Activated CD4-positive, alpha-beta T cell treated with anti-CD3 and anti-CD28 coated beads, Interleukin-2, amount 50 U/mL, for 4 hours (primary cell): ENCODE measurements at regions not wholly inside any gene's neighbourhood (a gene's known extent, or its start where the extent isn't known, plus 50 kb on each side); places are given as distances from the start of the nearest gene placed in this dataset.

Experiments used
- DNase-seq, 2 experiments: peaks; one replicate each; pipeline ENCODE4 v3.0.0-alpha.2; 2020

DNA sequence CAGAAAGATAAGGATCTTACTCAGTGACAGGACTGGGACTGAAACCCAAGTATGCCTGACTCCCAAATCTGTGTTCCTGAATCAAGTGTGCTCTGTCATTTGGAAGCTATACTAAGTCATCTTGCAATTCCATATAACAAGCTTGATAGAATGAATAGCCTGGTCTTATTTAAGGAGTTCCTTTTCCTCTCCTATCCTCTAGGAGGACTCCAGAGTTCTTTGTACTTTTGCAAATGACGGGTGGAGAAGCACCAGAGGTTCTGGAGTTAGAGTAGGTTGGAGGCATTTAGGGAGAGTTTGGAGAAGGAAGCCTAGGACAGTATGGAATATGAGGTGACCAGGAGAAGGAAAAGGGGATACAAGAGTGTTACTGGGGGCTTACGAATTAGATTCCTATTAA is 92.9 kb upstream of the RCN1 start:
- no peak for DNase-seq

DNA sequence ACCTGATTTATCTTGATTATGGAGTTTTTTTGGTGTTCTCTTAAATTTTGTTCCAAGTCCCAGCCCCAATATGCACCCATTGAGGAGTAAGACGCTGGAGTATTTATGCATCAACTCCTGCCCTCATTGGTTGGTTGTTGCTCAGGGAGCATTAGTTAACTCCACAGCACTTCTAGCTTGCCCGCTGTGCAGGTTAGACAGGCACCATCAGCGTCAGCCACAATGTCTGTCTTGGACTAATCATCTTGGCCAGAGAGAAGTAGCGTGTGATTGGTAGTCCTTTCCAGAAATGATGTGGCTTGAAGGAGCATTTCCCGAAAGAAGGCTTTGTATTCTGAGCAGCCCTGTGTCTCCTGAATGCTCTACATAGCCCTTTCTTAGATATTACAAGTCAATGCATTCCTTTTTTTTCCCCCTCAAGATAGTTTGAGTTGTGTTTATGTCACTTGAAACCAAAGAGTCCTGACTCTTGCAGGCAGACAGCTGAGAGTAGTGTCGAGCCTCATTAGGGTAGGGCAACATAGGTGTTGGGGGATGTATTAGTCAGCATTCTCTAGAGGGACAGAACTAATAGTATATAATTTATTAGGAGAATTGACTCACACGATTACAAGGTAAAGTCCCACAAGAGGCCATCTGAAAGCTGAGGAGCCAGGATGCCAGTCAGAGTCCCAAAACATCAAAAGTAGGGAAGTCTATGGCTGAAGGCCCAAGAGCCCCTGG is 94.6 kb upstream of the RCN1 start:
- DNase-seq = no peak

DNA sequence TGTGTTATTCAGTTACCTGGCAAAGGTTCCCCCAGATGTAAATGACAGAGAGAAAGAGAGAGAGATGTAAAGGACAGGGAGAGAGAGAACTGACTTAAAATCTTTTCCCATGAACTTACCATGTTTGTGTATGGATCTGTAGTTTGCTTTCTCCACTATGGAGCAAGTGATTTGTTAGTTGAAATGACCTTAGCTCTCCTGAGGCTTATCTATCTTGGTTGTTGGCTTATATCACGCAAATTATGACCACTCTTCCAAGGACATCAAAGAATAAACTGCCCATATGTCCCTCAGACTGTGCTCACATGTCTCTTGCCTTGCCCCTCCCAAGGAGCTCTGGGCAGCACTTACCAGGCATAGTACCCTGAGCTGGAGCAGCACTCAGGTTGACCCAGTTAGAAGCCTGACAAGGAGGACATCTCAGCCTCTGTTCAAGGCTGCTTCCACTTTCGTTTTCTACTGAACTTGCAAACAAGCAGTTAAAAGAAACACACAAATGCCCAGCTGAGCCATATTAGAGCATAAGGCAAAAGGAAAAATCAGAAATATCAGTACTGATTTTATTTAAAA is 95.3 kb upstream of the RCN1 start:
- no peak for DNase-seq

DNA sequence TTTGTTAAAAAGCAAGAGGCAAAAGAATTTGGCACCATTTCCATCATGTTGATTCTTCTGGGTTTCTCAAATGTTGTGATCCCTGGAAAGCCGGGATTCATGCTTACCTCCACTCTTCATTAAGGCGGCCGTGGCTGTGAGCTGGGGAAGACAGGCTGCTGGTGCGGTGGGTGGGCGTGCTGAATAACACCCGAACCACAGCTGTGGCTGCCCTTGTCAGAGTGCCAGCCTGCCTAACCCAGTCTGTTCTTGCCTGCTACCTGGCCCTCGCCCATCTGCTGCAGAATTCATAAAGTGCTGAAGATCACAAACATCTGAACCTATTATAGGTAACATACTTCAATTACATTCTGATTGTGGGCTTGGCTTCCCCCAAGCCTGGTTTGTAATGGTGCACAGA is 95.8 kb upstream of the RCN1 start:
- no peak for DNase-seq

DNA sequence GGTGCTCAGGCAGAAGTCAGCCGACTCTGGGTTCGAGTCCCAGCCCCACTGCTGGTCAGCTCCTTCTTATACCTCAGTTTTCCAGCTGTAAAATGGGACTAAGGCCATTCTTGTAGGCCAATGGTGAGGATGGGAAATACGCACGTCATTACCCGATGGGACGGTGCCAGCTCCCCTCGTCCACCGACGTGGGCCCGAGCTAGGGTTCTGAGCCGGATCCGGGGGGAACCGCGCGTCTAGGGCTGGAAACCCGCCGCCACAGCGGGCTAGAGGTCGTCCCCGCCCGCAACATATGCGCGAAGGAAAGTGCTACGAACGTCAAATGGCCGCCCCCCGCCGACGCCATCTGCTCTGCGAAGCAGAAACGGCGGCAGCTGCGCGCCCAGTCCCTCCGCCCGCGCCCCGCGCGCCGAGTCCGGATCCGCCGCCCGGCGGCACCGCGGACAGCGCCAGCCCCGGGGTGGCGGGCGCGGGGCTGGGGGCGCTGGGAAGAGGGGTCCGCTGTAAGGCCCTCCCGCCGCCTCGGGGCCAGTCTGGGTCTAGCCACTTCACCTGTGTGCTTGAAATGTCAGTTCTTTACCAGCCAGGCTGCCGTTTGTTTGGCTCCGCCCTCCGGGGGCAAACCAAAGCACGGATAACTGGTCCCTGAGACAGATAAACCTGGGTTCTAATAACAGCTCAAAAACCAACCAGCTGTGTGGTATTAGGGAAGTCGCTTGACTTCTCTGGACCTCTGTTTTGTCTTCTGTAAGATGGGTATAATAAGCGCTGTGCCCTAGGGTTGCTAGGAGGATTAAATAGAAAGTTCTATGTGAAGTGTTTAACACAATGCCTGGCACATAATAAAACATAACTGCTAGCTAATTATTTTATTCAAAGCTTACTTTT is 103.5 kb upstream of the RCN1 start:
- no peak for DNase-seq

DNA sequence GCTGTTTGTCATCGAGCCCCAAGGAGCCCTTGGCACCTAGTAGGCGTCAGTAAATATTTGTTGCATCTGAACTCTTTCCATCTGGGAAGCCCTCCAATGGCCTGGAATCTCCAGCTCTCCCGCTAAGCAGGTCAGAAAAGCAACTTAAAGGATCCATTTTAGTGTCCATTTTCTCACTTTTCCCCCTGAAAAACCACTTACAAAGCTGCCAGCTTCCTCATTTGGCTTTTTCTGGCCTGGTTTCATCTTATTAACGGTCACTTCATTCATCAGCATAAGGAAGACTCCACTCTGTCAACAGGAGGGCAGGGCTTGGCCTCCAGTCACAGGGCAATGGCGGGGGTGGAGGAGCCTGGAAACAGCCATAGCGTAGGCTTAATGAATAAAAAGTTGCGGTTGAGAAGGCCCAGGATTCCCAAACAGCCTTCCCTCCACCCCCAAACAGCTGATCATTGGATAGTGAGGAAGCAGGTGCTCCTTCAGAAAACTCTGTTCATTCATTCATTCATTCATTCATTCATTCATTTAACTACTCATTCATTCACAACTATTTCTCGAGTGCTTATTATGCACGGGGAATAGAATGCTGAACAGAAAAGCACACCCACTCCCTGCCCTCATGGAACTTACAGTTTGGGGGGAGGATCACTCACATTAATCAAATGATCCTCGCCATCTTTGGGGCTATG is 104.5 kb upstream of the RCN1 start:
- DNase-seq = no peak

DNA sequence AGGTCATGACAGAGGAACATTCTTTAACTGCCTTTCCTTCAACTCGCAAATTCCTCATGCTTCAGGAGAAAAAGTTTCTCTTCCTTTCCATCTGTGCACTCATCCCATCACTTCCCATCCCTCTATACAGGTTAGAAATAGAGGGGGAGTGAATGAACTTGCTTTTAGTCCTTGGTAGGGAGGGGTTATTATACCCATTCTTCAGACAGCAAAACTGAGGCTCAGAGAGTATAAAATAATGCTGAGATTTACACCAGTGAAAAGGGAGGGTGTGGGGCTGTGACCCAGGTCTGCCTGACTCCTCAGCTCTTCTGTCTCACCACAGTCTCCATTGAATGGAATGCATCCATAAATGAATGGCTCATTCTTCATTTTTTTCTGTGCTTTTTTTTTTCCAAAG is 109.4 kb upstream of the RCN1 start:
- DNase-seq = no peak

DNA sequence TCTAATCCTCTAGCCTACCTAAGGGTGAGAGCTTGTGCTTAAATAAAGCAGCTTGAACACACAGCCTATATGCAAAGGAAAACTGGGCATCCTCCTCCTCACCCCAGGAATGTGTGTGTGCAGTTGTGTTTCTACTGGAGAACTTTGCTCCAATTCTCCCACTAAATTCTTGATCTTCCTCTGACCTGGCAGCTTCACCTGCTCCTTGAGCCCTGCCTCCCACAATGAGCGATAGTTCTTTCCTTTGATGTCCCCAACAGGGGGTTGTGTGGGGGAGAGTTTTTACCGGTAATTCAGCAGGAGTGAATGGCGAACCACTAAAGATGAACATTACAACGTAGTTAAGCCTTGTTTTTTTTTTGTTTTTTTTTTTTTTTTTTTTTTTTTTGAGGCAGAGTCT is 113.5 kb upstream of the RCN1 start:
- no peak for DNase-seq

DNA sequence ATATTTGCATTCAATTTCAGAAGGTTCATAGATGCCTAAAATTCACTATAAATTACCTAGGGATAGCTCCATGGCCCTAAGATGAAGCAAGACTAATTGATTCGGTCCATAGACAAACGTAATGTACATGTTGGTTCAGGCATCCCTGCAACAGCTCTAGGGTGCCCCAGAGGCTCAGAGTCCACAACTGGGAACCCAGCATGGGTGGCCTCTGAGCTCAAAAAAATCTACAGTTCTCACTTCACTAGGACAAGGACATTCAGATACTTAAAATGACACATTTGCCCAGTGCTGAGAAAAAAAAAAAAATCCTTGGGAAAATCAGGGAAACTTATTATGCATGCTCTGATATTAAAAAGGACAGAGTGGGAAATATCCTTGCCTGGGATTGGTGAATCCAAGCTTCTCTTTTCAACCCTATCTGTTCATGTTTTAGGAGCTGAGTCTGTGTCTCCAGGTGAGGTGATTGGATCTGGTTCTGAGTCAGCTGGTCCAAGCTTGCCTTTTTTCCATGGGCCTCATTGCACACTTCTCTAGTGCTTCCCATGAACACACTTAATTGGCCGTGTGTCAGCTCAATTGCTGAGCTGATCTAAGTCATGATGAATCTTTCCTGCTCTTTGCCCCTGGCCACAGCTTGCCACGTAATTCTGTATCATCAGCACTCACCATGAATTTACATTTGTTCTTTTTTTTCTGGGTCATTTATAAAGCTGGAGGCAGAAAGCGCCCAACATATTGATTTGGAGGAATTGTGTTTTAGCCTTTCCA is 116.3 kb upstream of the RCN1 start:
- no peak for DNase-seq

DNA sequence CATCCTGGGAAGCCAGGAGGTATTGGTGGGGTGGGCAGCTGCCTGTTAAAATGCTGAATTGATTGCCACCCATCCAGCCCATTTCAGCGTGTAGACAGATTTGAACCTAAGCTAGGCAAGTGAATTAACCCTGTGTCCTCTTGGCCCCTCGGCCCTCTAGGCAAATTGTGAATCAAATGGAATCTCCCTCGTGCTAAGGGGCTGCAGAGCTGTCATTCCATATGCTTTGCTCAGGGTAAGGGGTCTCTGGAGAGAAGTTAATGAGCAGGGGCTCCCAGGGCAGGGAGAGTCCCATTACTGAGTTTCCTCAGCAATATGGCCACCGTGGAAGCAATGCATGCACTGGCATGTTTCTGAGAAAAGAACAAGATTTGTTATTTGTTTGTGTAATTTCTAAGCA is 117.7 kb upstream of the RCN1 start:
- no peak for DNase-seq

DNA sequence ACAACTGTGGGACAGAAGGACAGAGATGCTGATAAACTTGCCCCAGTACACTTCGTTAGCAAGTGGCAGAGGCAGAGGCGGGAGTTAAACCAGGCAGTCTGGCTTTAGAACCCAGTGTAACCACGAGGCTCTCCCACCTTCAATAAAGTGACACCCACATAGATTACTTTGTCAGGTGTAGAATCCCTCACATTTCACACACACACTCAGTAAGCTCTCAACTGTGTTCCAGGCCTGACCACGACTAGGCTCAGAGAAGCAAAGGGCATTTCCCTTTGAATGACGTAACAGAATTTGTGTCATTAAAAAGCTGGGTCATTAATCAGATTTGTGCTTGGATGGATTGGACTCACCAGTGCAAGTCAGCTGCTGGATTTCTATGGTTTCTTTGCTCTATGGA is 118.3 kb upstream of the RCN1 start:
- no peak for DNase-seq

DNA sequence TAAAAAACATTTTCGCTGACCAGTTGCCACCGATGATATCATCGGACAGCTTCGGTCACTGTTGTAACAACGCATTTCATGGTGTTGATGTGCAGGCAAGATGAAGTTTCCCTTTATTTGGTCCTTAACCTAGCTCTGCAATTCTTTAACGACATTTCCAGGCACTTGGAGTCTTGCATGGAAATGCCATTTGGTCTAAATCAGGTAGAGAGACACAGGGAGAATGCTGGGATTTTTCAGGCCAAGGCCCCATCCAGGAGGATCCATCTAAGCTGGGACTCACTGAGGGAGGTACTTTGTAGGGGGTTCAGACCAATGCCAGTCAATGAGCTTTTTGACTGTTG is 121.5 kb upstream of the RCN1 start:
- DNase-seq = no peak

DNA sequence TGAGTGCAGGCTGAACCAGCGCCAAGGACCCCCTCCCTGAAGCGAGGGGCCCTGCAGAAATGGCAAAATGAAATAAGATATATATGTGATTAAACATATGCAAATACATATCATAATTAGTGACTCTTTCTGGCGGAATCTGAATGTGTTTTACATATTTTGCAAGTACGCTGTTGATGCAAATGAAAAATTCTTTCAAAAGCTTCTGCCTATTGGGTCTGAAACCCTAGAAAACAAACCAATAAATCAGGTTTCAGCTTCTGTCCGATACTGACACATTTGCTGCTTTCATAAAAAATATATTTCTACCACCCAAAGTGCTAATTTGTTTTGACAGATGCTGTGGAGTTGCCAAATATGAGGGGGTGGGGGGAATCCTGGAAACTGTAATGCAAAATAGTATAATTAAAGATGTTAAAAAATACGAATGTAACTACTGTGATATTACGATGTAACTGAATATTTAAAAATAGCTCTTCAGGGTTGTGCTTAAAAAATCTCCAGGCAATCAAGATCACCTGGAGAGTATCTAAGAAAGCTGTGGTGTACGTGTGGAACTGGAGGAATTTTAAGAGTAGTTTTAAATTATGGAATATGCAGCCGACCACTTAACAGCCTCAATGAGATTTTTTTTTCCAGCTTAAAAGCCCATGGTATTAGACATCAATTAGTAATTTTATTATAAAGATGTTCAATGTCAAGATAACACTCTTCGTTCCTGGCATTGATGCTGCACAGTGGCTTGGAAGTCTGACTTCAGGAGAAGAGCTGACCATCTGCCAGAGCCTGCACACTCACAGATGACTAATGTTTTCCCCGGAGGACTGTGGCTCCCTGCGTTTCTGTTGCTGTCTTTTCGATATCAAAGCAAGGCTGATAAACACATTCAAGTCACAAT is 122.2 kb upstream of the RCN1 start:
- DNase-seq = no peak

DNA sequence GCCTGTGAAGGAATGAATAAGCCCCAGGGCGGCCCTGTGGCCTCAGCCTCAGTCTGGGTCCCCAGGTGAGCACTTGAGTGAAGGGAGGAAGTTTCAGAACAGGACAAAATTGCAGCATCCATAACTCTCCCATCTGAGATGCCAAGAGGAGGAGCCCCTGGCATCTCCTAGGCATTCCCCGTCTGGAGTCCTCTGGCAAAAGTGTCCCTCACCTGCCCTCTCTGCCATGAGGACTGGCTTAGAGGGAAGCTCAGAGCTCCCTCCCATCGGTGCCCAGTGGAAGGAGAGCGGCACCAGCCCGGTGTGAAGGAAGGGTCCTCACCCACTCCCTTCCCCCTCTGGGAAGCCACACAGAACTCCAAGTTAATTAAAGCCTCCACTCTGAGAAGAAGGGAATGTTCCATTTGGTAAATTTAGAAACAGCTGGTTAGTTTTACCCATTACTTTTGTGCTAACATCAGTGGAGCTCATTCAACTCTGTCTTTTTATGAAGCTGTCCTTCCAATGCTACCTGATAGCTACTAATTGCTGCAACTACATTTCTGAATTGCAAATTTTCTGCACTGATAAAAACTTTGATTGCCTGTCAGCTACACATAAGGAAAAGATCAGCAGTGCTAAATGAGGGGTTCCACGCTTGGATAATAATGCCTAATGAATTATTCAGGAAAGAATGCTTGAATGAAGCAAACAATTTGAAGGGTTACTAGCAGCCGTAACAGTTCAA is 123.3 kb upstream of the RCN1 start:
- DNase-seq = no peak

DNA sequence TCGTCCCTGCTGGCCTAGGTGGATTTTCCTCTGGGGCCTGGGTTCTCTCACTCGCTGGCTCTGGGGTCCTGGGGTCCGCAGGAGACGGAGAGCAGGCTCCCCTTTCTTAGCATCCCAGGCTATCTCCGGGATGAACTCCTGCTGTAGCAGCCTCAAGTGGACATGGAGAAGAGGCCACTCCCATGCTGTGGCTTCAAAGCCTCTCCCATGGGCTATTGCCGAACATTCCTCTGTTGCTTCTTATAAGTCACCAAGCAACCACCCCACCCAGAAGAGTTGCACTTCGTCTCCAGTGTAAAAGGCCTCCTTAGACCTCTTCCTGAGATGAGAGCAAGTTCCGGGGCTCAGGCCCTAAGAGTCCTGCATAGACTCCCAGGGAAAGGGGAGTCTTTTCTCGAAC is 124.0 kb upstream of the RCN1 start:
- DNase-seq = no peak

DNA sequence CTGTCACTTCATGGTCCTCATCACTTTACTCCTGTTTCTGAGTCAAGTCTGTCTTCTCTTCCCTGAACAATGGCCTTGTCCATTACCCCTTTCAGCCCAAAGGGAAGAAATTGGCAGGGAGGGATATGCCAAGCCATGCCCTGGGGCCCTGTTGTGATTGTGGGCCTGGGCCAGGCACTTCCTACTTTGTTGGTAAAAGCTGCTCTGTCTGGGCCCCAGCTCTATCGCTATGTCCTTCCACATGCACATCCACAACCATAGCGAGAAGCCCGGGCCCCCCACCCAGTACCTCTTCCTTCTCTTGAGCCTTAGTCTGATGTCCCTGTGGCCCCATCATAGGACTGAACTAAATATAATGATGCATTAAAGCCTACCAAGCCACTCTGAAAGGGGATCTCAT is 126.7 kb upstream of the RCN1 start:
- DNase-seq = no peak

DNA sequence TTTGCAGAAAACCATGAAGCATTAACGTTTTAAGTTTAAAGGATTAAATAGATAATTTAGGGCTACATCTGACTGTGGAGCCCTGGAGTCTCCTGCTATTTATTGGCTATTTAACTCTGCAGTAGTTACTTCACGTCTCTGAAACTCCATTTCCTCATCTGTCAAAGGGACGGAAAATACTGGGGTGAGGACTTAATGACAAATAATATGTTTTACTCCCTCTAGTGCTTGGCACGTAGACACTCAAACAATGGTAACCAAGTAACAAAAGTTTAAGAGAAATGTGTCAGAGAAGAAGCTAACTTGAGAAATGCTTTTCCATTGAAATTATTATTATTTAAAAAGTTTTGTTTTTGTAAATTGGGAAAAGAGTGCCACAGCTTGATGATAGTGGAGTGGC is 130.7 kb upstream of the RCN1 start:
- no peak for DNase-seq

DNA sequence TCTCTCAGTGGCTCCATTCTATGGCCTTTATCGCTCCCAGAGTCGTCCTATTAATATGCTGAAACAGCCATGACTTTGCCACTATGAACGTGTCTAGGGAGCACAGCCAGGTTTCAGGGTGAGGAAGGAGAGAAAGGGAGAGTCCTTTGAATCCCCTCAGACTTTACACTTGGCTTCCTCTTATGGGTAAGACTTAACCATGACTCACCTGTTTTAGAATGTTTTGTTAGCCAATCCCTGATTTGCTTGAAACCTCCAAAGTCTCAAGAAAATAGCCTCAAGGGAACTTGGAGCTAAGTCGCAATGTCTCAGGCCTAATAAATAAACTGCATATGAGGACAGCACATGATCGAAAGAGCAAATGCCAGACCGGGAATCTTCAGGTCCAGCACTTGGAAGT is 131.2 kb upstream of the RCN1 start:
- no peak for DNase-seq

DNA sequence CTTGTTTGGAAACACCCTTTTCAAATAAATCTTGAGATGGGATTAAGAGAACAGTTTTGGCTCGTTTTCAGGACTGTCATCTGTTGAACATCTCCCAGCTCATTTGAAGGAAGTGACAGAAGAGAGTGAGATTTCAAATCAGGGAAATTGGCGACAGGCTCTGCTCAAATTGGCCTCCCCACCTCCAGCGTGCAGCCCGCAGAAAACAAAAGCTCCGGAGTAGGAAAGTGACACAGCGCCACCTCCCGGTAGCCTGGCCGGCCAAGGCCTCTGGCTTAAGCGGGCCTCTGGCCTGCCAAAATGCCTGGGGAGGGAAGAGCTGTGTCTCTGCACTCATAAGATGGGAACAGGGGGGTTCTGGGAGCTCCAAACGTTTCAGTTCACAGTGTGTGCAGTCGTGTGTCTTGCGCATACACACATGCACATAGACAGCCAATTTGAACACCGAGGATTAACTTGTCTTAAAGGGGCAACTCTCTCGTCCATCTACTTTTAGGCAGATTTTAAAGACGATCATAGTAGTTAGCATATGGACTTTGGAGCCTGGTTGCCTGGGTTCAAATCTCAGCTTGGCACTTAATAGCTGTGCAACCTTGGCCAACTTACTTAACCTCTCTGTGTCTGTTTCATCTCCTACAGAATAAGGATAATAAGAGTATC is 132.7 kb upstream of the RCN1 start:
- peak; percentile 28 to 38 for DNase-seq

DNA sequence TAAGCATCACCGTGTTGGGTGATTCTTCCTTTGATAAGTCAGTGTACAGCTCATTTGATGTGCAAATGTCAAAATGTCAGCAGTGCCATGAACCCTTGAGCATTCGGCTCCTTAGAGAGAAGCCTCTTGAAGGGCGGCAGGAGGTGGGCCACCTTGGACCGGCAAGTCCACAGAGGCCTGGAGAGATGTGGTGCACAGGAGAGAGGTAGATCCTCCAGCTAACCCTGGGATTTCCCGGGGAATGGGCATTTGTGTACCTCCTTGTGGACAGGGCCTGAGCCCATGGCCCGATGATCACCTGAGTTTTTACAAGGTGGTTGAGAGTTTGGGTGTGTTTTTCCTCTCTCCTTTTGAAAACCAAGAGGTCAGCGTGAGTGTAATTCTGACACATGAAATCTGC is 133.2 kb upstream of the RCN1 start:
- DNase-seq = no peak

DNA sequence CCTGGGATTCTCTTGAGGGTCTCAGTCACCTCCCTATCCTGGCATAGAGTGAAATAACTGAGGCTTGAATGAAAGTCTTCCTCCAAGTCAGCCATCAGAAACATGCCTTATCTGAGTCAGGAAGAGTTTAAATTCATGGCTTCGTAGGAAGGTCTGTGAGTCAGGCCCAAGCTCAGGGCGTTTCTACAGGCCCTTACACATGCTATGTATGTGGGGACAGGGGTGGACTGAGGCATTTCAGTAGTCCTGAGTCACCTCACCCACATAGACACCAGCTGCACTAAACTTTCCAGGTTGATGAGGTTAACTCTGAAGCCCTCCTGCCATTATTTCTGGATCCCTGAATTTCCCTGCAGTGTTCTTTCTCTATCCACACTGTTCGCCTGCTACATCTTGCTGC is 134.6 kb upstream of the RCN1 start:
- DNase-seq = no peak
